Fibroblast of the conjunctiva (primary cell): ENCODE measurements at regions not wholly inside any gene's neighbourhood (a gene's known extent, or its start where the extent isn't known, plus 50 kb on each side); places are given as distances from the start of the nearest gene placed in this dataset.
"Not testable (repeated sequence)": the region's sequence is repeated elsewhere in the genome, so short reads cannot be mapped to it uniquely, and the experiment has no call there.

Source experiments
- DNase-seq: peaks from one replicate; pipeline ENCODE4 v3.0.0-alpha.2; 2010; ENCODE audit warnings: low read depth

DNA sequence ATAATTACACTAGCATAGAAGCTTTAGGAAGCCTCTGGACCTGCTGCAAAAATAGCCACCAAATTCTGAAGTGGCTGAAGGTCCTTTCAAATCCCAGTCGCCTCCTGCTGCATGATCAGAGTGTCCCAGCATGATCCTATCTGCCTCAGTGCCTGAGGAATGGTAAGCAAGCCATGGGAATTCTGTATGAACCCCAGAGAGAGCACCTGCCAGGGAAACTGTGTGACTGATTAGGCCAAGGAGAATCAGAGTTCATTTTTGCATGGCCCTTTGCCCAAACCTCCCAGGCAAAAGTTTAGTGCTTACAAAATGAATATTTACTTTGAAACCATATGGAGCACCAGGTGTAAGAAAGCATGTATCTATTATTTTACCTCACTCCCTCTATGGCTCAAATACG is 221.4 kb downstream of the ARL4C start:
- no peak for DNase-seq

DNA sequence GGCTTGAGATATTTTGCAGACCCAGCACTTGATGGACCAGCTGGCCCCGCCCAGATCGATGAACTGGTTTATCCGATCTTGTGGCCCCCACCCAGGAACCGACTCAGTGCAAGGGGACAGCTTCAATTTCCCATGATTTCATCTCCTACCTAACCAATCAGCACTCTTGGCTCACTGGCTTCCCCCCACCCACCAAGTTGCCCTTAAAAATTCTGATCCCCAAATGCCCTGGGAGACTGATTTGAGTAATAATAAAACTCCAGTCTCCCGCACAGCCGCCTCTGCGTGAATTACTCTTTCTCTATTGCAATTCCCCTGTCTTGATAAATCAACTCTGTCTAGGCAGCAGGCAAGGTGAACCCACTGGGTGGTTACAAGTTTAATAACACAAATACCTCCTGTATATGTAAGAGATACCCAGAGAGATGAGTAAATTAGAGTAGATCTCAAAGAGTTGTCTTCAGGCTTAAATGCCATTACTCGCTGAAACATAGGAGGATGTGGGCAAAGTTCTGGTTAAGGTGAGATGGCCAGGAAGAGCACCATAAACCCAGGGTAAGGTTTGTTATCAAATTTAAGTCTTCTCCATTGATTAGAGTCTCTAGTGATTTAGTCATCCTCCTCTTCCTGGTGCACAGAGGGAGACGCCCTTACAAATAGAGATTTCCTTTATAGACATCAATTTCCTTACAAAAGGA is 222.8 kb downstream of the ARL4C start:
- DNase-seq, result no peak

DNA sequence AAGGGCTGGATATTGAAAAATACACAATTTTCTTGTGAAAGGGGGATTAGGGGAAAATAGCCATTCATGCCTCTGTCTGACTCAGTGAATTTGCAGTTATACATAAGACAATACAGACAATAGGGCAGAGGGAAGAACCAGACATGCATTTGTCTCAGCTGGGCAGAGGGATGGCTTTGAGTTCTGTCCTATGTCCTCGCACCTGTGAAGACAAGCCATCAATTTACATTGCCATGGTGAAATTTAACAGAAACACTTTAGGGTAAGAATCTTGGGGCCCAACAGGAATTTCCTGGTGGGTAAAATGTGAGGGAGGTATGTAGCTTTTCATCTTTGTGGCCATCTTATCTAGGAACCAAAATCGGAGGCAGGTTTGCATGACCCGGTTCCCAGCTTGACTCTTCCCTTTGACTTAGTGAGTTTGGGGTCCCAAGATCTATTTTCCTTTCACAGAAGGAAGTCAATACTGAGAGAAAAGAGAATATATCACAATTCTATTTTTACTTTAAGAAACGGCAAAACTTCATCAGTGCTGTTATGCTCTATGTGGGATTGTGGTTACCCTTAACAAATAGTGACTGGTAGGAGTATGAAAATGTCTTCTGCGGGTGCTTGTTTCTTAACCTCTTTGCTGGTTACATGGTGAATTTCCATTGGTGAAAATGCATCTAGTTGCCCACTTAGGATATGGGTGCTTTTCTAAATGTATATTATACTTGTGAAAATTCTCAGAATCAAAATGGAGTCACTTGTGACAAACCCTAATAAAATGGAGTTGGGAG is 221.8 kb downstream of the SPP2 start:
- DNase-seq, result no peak

DNA sequence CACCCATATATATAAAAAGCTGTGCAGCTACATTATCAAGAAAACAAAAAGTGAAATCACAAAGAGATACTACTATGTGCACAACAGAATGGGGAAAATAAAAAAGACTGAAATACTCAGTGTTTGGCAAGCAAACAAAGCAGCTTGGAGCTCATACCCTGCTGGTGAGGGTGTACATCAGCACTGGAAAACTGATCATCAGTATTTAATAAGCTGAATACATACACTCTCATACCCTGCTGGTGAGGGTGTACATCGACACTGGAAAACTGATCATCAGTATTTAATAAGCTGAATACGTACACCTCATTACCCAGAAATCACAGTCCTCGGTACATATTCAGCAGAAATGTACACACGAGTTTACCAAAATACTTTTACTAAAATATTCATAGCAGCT is 220.8 kb downstream of the SPP2 start:
- DNase-seq, result no peak

DNA sequence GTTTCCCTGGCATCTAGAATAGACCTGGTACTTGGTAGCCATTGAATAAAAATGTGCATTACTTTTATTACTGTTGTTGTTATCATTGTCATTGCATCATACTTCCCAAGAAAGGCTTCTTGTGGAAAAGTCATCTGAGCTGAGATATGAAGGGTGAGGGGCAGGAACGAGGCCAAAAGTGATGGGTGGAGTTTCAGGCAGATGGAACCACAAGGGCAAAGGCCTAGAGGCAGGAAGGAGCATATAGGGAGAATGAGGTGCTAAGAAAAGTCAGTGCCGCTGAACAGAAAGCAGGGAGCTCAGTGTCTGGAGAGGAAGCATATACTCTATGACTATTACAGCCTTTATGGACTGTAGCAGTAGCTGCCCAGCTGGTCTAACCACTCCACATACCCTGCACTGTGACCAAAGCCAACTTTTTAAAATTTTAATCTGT is 219.3 kb downstream of the SPP2 start:
- DNase-seq, result peak; percentile 37

DNA sequence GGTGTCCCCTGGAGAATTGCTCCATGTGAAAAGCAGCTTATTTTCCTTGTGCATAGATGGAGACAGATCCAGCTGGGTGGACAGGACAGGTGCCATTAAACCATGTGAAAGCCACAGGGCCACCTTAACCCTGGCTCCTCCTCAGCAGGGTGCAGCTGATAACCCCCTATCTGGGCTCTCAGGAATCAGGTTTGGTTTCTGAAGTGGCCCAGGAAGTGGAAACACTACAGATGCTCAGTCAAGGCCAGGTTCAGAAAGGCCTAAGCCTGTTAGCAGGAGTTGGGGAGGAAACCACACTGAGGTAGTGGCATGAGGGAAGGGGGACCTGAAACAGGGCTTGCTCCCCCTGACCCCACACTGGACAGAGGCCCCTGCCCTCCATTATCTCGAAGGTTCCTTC is 217.0 kb downstream of the SPP2 start:
- no peak for DNase-seq

DNA sequence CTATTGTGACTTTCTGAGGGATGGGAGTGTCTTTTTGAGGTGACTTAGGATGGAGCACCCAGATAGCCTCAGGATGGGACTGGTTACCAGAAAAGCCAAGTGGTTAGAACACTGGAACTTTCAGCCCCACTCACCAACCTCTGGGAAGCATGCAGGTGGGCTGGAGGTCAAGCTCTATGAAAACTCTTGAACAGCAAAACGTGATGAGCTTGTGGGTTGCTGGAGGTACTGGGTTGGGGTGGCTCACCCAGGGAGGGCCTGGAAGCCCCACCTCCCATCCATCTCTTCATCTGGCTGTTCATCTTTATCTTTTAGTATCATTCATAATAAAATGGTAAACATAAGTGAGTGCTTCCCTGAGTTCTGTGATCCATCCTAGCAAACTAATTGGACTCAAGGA is 216.4 kb downstream of the SPP2 start:
- no peak for DNase-seq

DNA sequence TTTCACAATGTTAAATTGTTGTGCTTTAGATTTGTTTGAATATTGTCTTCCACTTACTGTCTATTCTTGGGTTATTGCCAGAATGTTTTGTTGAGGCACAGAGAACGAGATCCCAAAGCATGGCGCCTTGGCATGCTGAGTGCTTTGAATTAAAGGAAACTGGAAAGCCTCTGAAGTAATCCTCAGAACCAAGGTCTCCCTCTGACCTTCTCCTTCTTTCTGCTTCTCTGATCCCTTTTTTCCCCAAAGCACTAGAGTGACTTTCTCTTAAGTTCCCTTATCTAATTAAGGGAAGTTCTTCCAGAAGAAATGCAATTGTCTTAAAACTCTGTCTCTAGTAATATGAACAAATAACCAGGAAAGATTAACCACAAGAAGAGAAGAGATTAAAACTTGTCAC is 214.7 kb downstream of the SPP2 start:
- DNase-seq, result no peak

DNA sequence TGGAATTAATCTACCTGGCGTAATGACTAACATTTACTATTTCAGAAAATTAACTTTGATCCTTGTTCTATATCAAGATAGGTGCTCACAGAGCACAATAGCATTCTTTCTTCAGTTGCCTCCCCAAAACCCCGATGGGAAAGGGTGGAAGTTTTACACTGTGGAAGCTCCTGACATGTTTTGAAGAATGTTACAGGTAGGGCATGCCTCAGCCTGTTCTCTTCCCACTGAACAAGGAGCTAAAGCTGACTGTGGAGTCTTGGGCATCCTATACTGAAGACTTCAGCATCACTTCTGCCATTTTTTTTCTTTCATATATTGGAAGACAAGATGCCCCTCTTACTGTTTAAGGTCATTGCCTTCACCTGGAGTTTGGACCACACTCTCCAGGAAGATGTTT is 211.2 kb downstream of the SPP2 start:
- no peak for DNase-seq

DNA sequence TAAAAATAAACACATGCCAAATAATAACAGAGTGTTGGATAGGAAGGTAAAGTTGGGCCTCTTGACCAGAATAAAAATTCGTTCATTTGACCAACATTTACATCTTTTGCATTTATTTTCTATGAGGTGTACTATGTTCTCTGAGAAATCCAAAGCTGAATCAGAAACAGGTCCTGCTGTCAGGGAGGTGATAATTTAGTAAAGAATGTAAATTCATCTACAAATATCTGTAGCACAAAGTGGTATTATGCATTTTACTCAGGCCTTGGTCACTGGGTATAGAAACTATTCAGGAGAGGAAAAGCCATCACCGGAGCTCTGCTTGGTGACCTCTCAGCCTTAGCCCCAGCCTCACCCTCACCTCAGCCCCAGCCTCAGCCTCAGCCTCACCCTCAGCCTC is 208.9 kb downstream of the SPP2 start:
- no peak for DNase-seq

DNA sequence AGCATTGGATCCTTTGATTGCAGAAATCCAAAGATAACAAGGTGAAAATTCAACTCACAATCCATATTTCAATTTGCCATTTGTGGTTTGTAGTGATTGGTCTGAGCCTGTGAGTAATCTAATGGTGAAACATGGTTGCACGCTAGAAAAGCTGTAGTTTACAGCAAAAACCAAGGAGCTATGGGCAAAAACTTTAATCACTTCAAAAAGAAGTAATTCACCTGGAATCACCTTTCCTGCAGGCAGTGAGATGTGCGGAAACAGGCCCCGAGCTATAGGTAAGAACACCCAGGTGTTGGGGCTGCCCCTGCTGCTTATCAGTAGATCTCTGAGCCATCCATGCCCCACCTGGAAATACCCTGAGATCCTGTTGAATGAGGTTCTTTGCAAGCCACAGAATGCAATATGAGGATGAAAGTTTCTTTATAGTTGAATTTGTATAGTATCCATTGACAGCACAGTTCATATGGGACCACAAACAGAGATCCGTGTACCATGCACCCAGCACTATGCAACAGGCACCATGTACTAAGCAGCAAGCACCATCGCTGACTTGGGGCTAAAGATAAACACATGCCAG is 208.2 kb downstream of the SPP2 start:
- DNase-seq, result no peak

DNA sequence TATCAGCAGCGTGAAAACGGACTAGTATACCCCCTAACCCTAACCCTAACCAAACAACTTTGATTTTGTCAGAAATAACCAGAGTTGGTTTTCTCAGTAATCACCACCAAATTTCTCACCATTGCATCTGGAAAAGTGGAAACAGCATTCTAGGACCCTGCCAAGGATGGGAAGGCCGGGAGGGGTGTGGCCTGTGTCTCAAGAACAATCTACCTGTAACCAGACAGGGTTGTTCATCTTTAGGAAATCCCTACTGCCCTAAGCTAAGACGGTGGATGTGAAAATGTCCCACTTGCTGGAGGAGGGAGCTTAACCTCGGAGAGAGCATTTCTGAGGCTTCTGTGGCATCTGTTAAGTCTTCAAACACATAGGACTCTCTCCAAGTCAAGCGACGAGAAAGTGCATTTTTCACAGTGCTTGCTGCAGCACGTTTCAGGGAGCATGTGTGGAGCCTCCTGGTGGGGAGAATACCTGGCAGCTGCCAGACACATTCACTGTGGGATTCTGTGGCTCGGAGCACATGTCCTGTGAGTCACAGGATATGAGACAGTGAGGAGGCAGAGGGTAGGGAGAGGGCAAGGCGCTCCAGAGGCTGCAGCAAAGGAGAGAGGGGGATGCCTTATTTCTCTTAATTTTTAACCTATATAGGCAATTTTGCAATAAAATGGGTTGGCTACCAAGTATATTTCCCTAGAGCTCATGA is 207.5 kb downstream of the SPP2 start:
- peak; percentile 80 for DNase-seq

DNA sequence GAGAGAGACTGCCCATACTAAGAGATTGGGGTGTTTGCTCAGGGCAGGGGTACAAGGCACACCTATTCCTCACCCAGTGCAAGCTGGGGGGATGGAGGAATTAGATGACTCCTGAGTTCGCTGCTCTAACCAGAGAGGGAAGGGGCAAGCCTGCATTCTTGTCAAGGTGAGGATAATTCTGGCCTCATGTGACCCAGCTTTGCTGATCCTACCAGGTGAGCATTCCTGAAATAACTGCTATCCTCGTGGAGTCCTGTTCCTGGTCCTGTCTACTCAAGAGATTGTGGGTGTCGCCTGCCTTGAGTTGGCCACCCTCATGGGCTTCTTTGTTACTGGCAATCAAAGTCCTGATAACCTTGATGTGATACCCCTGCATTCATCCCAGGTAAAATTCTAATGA is 206.0 kb downstream of the SPP2 start:
- DNase-seq, result no peak

DNA sequence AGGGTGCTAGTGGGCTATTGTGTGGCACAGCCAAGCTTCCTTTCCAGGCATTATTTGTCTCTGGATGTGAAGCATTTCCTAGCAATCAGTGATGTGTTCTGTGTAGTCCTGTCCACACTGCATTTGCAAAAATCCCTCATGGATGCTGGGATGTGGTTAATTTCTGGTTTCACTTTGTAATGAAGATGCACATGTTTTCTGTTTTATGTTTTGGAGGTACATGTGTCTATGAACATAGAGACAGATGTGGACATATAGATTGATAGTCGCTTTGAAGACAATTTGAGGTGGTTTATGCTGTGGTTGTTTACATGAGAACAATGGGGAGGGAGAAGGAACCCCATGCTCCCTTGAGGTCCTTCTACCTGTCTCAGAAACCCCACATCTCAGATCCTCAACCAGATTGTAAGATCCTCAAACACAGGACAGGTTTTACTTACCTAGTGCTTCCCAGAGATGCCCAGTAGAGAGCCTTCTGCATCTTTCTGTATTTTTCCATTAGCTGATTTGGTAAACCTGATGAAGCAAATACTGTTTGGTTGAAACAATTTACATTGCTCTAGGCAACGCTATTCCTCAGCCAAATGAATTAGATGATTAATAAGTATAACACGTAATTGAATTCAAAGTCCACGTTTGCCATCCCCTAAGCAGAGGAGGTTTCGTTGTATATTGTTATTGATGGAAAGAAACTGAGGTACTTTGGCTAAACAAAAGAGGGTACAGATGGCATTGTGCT is 204.4 kb downstream of the SPP2 start:
- no peak for DNase-seq

DNA sequence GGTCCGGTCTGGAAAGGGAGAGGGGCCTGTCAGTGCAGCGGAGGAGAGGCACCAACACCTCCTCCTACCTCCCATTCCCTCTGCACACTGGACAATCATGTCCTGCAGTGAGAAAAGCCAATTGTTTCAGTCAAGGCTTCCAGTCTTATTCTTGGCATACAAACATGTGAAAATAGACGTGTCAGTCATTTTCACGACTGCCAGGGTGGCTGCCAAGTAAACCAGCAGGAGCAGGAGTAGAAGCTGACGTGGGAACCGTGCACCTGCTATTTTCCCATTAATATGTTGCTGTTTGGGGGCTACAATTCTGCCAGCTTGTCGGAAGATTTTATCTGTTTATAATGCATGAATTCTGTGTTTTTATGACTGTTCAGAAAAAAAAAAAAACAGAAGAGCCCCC is 202.3 kb downstream of the SPP2 start:
- DNase-seq, result no peak

DNA sequence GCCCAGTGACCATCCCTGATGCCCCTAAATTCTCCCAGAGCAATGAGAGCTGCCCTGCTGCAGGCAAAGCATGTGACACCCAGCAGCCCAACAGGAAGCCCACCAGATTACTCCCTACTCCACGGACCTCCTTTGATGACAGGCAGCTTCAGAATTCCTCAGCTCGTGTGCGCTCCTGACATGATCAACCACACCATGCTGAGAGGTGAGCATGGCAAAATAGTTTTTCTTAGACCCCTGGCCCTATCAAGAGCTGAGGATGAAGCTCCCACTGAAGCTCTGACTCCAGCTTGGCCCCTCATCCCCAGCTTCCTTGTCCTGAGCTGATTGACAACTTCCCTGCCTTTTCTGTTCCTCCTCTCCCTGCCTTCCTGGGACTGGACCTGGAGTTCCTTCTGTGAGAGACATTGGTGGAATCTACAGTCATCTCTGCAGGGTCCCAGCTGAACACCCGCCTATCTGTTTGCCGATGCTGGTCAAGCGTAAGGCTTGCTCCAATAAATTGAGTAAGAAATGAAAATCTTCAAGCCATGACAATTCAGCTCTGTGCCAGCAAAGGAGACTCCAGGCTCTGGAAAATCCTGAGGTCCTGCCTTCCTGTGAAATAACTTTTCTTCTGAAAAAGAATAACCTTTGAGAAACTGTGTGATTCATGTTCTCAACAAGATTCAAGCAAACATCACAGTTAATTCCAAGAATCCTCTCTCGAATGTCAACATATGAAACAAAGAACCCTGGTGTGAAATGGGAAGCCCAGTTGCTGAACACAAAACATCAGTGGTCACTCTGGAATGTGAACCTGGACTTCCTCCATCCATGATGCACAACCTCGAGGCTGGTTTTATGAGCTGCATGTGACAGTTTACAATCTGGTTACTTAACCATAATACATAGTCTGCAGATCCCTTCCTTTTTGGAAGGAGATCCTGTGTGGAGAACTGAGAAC is 201.1 kb downstream of the SPP2 start:
- DNase-seq, result peak; percentile 89

DNA sequence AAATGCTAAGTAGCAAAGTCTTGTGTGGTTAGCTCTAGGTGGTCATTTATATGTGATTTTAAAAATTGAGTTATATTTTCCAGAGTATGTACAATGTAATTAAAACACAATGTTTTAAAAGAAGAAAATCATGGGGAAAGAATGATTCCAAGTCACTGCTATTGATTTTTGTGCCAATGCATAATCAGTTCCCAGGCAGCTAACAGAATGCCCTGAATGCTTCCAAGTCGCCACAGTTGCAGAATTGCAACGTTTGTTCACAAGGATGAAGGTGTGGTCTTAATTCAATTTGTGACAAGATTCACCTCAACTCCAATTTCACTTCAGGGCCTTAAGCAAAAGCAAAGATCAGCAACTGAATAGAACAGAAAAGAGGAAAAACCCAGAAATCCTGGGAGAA is 200.4 kb downstream of the SPP2 start:
- DNase-seq, result no peak

DNA sequence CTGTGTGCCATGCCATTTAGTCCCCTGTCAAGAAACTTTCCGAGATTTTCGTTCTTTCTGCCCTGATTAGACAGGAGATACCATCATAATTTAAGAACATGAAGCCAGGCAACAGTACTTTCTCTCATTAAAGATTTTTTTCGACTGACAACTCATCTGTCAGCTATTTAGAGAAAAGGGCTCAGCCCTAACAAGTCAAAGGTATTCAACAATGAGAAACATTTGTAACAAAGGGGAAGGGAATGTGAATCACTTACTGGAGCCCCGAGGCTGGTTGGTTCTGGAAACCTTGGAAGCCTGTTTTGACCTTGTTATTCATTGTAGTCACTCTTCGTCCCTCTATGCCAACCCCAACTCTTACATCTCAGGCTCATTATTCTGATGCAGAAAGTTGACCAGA is 199.4 kb downstream of the SPP2 start:
- peak; percentile 54 for DNase-seq

DNA sequence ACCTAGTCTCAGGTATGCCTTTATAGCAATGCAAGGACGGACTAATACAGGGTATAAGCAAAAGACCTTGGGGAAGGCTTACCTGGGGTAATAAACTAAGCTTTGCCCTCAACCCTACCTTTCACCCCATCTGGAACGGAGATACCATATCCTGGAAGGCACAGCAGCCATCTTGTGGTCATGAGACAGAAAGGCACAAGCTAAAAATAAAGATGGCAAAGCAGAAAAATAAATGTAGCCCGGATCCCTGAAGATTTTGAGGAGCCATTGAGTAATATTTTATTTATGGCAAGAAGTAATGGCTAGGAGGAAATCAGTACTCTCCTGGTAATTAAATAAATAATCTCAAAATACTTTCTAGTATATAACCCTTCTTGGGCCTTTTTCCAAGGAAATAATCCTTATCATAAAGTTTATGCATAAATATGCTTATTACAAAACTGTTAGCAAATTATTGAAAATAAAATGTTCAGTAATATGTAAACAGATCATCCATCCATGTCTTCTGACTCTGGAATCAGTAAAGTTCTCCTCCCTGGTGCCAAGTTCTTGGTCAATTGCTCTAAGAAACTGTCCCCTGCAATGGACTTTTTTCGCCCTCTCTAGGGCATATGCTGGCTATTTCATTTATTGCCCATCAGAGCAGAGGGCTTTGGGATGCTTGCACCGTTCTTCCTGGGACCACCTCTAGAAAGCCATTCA is 198.7 kb downstream of the SPP2 start:
- DNase-seq, result no peak

DNA sequence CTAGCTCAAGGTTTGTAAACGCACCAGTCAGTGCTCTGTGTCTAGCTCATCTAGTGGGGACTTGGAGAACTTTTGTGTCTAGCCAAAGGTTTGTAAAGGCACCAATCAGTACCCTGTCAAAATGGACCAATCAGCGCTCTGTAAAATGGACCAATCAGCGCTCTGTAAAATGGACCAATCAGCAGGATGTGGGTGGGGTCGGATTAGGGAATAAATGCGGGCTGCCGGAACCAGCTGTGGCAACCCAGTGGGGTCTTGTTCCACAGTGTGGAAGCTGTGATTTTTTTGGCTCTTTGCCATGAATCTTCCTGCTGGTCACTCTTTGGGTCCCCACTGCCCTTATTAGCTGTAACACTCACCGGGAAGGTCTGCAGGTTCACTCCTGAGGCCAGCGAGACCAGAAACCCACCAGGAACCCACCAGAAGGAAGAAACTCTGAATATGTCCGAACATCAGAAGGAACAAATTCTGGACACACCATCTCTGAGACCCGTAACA is 197.8 kb downstream of the SPP2 start:
- DNase-seq, result not testable (repeated sequence)
